Keratinocyte (primary cell): ENCODE measurements at regions not wholly inside any gene's neighbourhood (a gene's known extent, or its start where the extent isn't known, plus 50 kb on each side); places are given as distances from the start of the nearest gene placed in this dataset.

Experiments
- DNase-seq: peaks from one replicate; pipeline ENCODE4 v3.0.0-alpha.2; 2011; ENCODE audit warnings: low read depth, missing footprints, low spot score
- FAIRE-seq: peaks from 2 replicates; lab custom pipeline; 2011; peaks lifted over from hg19 to GRCh38; lab: Jason Lieb, UNC
- H2AFZ ChIP-seq: 2 replicates; pipeline ENCODE4 v1.6.0; 2012; ENCODE audit warnings: low read length, control low read depth, inconsistent platforms; ENCODE audit not compliant: control insufficient read depth
- H3K27ac ChIP-seq: 2 replicates; pipeline ENCODE4 v1.5.1; 2011; ENCODE audit warnings: low read length; ENCODE audit not compliant: control insufficient read depth, insufficient read depth
- H3K27me3 ChIP-seq: 3 replicates; pipeline ENCODE4 v1.6.0; 2011; ENCODE audit warnings: low read length; ENCODE audit not compliant: control insufficient read depth, insufficient read depth; ENCODE audit errors: extremely low read depth
- H3K36me3 ChIP-seq, 2 experiments: 2 replicates in 1 of 2; 3 replicates in 1 of 2; pipeline ENCODE4 v1.5.1; 2011; ENCODE audit warnings: low read length in 2 of 2, mild to moderate bottlenecking in 1 of 2; ENCODE audit not compliant: control insufficient read depth in 2 of 2, insufficient read depth in 2 of 2; ENCODE audit errors: extremely low read depth in 1 of 2
- H3K4me1 ChIP-seq: 3 replicates; pipeline ENCODE4 v1.5.1; 2011; ENCODE audit warnings: low read length; ENCODE audit not compliant: control insufficient read depth, insufficient read depth; ENCODE audit errors: extremely low read depth
- H3K4me2 ChIP-seq: 3 replicates; pipeline ENCODE4 v1.6.0; 2011; ENCODE audit warnings: low read depth, low read length; ENCODE audit not compliant: control insufficient read depth, insufficient read depth; ENCODE audit errors: extremely low read depth
- H3K4me3 ChIP-seq, 3 experiments: fragments of 200-600 bp in 1 of 3; sonication (generic) in 1 of 3; 2 replicates in 2 of 3; 3 replicates in 1 of 3; pipeline ENCODE4 v1.5.1; 2011 to 2016; ENCODE audit warnings: low read length in 3 of 3, mild to moderate bottlenecking in 3 of 3, control low read depth in 2 of 3, inconsistent platforms in 1 of 3, low read depth in 1 of 3, mixed read lengths in 1 of 3, mixed run types in 1 of 3, moderate library complexity in 1 of 3; ENCODE audit not compliant: control insufficient read depth in 2 of 3, insufficient read depth in 2 of 3; ENCODE audit errors: extremely low read depth in 1 of 3
- H3K79me2 ChIP-seq: 2 replicates; pipeline ENCODE4 v1.6.0; 2012; ENCODE audit warnings: low read length; ENCODE audit not compliant: control insufficient read depth, insufficient read depth
- H3K9ac ChIP-seq: 3 replicates; pipeline ENCODE4 v1.6.0; 2011; ENCODE audit warnings: low read length; ENCODE audit not compliant: control insufficient read depth, insufficient read depth; ENCODE audit errors: extremely low read depth
- H3K9me1 ChIP-seq: 3 replicates; pipeline ENCODE4 v1.6.0; 2011; ENCODE audit warnings: low read length; ENCODE audit not compliant: control insufficient read depth, insufficient read depth; ENCODE audit errors: extremely low read depth
- H3K9me3 ChIP-seq: 2 replicates; pipeline ENCODE4 v1.5.1; 2012; ENCODE audit warnings: low read depth, low read length; ENCODE audit not compliant: control insufficient read depth
- H4K20me1 ChIP-seq: 3 replicates; pipeline ENCODE4 v1.6.0; 2011; ENCODE audit warnings: low read length; ENCODE audit not compliant: control insufficient read depth, insufficient read depth; ENCODE audit errors: extremely low read depth
- CTCF ChIP-seq, 3 experiments: IDR thresholded peaks in 1 of 3; conservative IDR thresholded peaks in 1 of 3; optimal IDR thresholded peaks in 1 of 3; 2 replicates in 2 of 3; 3 replicates in 1 of 3; pipeline versions ENCODE3 to v1.5.1; 2011; ENCODE audit warnings: low read length in 3 of 3, mild to moderate bottlenecking in 3 of 3, moderate library complexity in 2 of 3, control low read depth in 1 of 3, inconsistent platforms in 1 of 3; ENCODE audit not compliant: insufficient read depth in 2 of 3; ENCODE audit errors: extremely low read depth in 1 of 3
- EZH2 ChIP-seq: IDR thresholded peaks from one replicate; pipeline ENCODE4 v1.6.1; 2012; ENCODE audit warnings: inconsistent platforms, mild to moderate bottlenecking, low read length, moderate library complexity
- dilution Hi-C: fragments of 300-500 bp; cut with MboI; formaldehyde crosslinking; loops from one replicate; pipeline ENCODE4 v1.7.0; 2020; ENCODE audit warnings: low sequenced_read_pairs; ENCODE audit not compliant: extremely low pct_ligation_motif_present

- Histone ChIP-seq H3K4me2 (no peak overlapping the region), H3K4me3 (no peak overlapping the region), H3K9ac (no peak overlapping the region), H3K27me3 (no peaks in the 10 kb centered on the region), H3K9me3 (no peaks in the 10 kb centered on the region), H3K36me3 (no peaks in the 10 kb centered on the region), H3K79me2 (no peaks in the 10 kb centered on the region), H2AFZ (no peak overlapping the region), H3K9me1 (no peaks in the 10 kb centered on the region), H4K20me1 (no peaks in the 10 kb centered on the region), H3K4me1 (no peaks in the 10 kb centered on the region), H3K27ac (no peak overlapping the region)
- dilution Hi-C loops, result no loop called here
- no peak for FAIRE-seq
- TF ChIP-seq EZH2, result no peak
- no peak for TF ChIP-seq CTCF (optimal IDR thresholded peaks at IDR 0.05 in 1 of 3, IDR thresholded peaks at IDR 0.05 in 1 of 3, conservative IDR thresholded peaks at IDR 0.05 in 1 of 3; ENCODE audit: extremely low read depth in 1 of 3, insufficient read depth in 2 of 3, low read length in 3 of 3)
- DNase-seq, result no peak
Observed at GRCh38 chr4:27278615-27279375, 418.2 kb downstream of the STIM2 start.

- Histone ChIP-seq H2AFZ (no peak overlapping the region), H3K9ac (no peak overlapping the region), H3K9me3 (no peaks in the 10 kb centered on the region), H3K79me2 (no peaks in the 10 kb centered on the region), H3K27me3 (no peaks in the 10 kb centered on the region), H3K4me2 (no peak overlapping the region), H3K9me1 (no peaks in the 10 kb centered on the region), H3K4me3 (no peak overlapping the region), H3K4me1 (no peaks in the 10 kb centered on the region), H4K20me1 (no peaks in the 10 kb centered on the region), H3K36me3 (no peaks in the 10 kb centered on the region), H3K27ac (no peak overlapping the region)
- TF ChIP-seq EZH2 (no peak), CTCF (optimal IDR thresholded peaks at IDR 0.05 in 1 of 3, IDR thresholded peaks at IDR 0.05 in 1 of 3, conservative IDR thresholded peaks at IDR 0.05 in 1 of 3; ENCODE audit: extremely low read depth in 1 of 3, insufficient read depth in 2 of 3, low read length in 3 of 3) (no peak)
- DNase-seq, result no peak
- dilution Hi-C loops, result no loop called here
- no peak for FAIRE-seq
Observed at GRCh38 chr4:27288496-27288895, 427.9 kb downstream of the STIM2 start.
